ENCODE measurements at regions not wholly inside any gene's neighbourhood (a gene's known extent, or its start where the extent isn't known, plus 50 kb on each side); places are given as distances from the start of the nearest gene placed in this dataset.

GRCh38 chr9:17906841-17907778 is 328.2 kb downstream of the SH3GL2 start:
- TF ChIP-seq, protein P1, sequence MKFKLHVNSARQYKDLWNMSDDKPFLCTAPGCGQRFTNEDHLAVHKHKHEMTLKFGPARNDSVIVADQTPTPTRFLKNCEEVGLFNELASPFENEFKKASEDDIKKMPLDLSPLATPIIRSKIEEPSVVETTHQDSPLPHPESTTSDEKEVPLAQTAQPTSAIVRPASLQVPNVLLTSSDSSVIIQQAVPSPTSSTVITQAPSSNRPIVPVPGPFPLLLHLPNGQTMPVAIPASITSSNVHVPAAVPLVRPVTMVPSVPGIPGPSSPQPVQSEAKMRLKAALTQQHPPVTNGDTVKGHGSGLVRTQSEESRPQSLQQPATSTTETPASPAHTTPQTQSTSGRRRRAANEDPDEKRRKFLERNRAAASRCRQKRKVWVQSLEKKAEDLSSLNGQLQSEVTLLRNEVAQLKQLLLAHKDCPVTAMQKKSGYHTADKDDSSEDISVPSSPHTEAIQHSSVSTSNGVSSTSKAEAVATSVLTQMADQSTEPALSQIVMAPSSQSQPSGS (CRISPR knock-in tag; IDR thresholded peaks at IDR 0.05), result no peak
- TF ChIP-seq ZBTB40 (IDR thresholded peaks at IDR 0.05) (no peak), ZBTB40 (CRISPR knock-in tag; IDR thresholded peaks at IDR 0.05) (no peak), JUND (CRISPR knock-in tag; IDR thresholded peaks at IDR 0.05) (no peak), FOXK2 (IDR thresholded peaks at IDR 0.05) (no peak)

Measured in HepG2 (cell line).